DND-41 (cell line): ENCODE measurements at regions not wholly inside any gene's neighbourhood (a gene's known extent, or its start where the extent isn't known, plus 50 kb on each side); places are given as distances from the start of the nearest gene placed in this dataset.

Source experiments
- ATAC-seq: fragments of 200-7000 bp; cut with Tn5 transposase; 3 replicates; pipeline ENCODE4 v1.9.1; 2021; ENCODE audit warnings: low read depth; ENCODE audit not compliant: insufficient read depth
- DNase-seq: peaks from one replicate; pipeline ENCODE4 v3.0.0-alpha.2; 2020
- H2AFZ ChIP-seq: 2 replicates; pipeline ENCODE4 v1.6.0; 2012; ENCODE audit warnings: low read depth, low read length
- H3K27ac ChIP-seq: 2 replicates; pipeline ENCODE4 v1.5.1; 2012; ENCODE audit warnings: low read length, inconsistent platforms
- H3K27me3 ChIP-seq: fragments of 200-600 bp; sonication (generic); 2 replicates; pipeline ENCODE4 v1.6.0; 2012; ENCODE audit warnings: low read length, mild to moderate bottlenecking, inconsistent platforms; ENCODE audit not compliant: insufficient read depth, poor library complexity
- H3K36me3 ChIP-seq: 2 replicates; pipeline ENCODE4 v1.5.1; 2012; ENCODE audit warnings: low read length, inconsistent platforms; ENCODE audit not compliant: insufficient read depth
- H3K4me1 ChIP-seq: 2 replicates; pipeline ENCODE4 v1.5.1; 2012; ENCODE audit warnings: mild to moderate bottlenecking, low read length; ENCODE audit not compliant: insufficient read depth
- H3K4me2 ChIP-seq: 2 replicates; pipeline ENCODE4 v1.6.0; 2012; ENCODE audit warnings: mild to moderate bottlenecking, moderate library complexity, low read length, inconsistent platforms; ENCODE audit not compliant: insufficient read depth
- H3K4me3 ChIP-seq, 2 experiments: fragments of 200-600 bp in 1 of 2; shearing (Covaris generic) in 1 of 2; 2 replicates each; pipeline ENCODE4 v1.5.1; 2012 to 2016; ENCODE audit warnings: inconsistent platforms in 2 of 2, low read length in 2 of 2, mild to moderate bottlenecking in 2 of 2, low read depth in 1 of 2, moderate library complexity in 1 of 2
- H3K79me2 ChIP-seq: 2 replicates; pipeline ENCODE4 v1.6.0; 2012; ENCODE audit warnings: low read length, inconsistent platforms; ENCODE audit not compliant: insufficient read depth
- H3K9ac ChIP-seq: 2 replicates; pipeline ENCODE4 v1.6.0; 2012; ENCODE audit warnings: low read depth, mild to moderate bottlenecking, inconsistent platforms, low read length, moderate library complexity
- H3K9me3 ChIP-seq: 2 replicates; pipeline ENCODE4 v1.5.1; 2012; ENCODE audit warnings: low read length, moderate library complexity, mild to moderate bottlenecking, inconsistent platforms; ENCODE audit not compliant: insufficient read depth, severe bottlenecking
- H4K20me1 ChIP-seq: 2 replicates; pipeline ENCODE4 v1.6.0; 2012; ENCODE audit warnings: low read length; ENCODE audit not compliant: insufficient read depth
- EZH2 ChIP-seq: IDR thresholded peaks from 3 replicates; pipeline ENCODE4 v1.6.1; 2012; ENCODE audit warnings: borderline replicate concordance, low read depth, mild to moderate bottlenecking, moderate library complexity, low read length, inconsistent platforms; ENCODE audit not compliant: severe bottlenecking
- TF ChIP-seq, protein P1 (sequence below): IDR thresholded peaks from 2 replicates; pipeline ENCODE4 v1.5.1; 2012; ENCODE audit warnings: borderline replicate concordance, low read length, moderate library complexity, mild to moderate bottlenecking; ENCODE audit not compliant: poor library complexity, severe bottlenecking; ENCODE audit errors: extremely low read depth

DNA sequence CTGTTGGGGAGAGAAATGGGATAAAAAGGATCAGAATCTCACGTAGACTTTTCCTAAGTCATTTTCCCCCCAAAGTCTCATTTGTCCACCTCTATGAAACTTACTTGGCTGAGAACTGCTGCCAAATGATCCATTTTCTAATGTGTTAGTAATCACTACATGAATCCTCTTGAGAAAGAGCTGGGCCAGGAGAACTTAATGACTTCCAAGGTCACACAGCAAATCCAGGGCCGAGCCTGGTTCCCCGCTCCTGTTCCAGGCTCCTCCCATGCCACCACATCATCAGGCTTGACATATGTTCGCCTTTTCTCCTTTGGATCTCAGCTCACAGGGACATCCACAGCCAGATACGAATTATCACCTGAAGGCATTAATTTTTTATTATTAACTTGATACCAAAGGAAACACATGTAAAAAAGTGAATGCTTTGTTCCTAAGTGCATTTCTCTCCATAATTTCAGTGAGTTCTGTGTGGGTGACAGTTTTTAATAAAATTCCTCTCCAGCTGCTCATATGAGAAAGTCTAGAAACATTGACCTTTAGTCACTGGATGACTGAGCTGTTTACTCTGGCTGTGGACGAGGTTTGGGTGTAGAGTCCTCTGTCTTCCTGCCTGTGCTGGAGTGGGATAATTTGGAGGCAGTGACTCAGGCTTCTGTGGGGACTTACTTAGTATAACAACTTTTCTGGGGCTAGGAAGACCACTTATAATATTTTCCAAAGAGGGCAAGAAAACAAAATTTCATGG lies 276.3 kb downstream of the PAX1 start:
- H3K79me2 ChIP-seq = no peaks in the 10 kb centered on the region
- DNase-seq (no peak), ATAC-seq (no peak)
- H3K27ac ChIP-seq = no peak overlapping the region
- no peak overlapping the region for H2AFZ ChIP-seq
- H3K9me3 ChIP-seq = no peaks in the 10 kb centered on the region
- H3K4me2 ChIP-seq = no peak overlapping the region
- no peak overlapping the region for H3K9ac ChIP-seq
- H3K4me3 ChIP-seq = no peak overlapping the region
- H4K20me1 ChIP-seq = no peaks in the 10 kb centered on the region
- no peaks in the 10 kb centered on the region for H3K36me3 ChIP-seq
- H3K4me1 ChIP-seq = no peaks in the 10 kb centered on the region
- TF ChIP-seq, protein P1, sequence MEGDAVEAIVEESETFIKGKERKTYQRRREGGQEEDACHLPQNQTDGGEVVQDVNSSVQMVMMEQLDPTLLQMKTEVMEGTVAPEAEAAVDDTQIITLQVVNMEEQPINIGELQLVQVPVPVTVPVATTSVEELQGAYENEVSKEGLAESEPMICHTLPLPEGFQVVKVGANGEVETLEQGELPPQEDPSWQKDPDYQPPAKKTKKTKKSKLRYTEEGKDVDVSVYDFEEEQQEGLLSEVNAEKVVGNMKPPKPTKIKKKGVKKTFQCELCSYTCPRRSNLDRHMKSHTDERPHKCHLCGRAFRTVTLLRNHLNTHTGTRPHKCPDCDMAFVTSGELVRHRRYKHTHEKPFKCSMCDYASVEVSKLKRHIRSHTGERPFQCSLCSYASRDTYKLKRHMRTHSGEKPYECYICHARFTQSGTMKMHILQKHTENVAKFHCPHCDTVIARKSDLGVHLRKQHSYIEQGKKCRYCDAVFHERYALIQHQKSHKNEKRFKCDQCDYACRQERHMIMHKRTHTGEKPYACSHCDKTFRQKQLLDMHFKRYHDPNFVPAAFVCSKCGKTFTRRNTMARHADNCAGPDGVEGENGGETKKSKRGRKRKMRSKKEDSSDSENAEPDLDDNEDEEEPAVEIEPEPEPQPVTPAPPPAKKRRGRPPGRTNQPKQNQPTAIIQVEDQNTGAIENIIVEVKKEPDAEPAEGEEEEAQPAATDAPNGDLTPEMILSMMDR = no peak
- TF ChIP-seq EZH2 = no peak
- no peaks in the 10 kb centered on the region for H3K27me3 ChIP-seq

DNA sequence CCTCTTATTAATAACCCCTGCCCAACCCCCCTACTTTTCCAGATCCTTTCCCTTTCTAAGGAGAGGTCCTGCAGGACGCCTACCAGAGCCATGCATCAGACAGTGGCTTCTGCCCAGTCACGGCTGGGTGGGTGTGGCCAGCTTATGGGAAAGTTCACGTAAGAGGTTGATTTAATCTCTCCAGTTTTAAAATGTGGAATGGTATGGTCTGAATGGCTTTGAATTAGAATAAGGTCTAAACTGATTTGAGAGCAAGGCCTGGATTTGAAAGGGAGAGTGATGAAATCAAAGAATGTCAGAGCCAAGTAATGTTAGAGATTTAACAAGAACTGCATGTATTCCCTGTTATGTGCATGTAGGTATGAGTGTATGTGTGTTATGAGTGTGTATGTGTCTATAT lies 275.7 kb downstream of the PAX1 start:
- no peak overlapping the region for H3K4me2 ChIP-seq
- H3K36me3 ChIP-seq = no peaks in the 10 kb centered on the region

DNA sequence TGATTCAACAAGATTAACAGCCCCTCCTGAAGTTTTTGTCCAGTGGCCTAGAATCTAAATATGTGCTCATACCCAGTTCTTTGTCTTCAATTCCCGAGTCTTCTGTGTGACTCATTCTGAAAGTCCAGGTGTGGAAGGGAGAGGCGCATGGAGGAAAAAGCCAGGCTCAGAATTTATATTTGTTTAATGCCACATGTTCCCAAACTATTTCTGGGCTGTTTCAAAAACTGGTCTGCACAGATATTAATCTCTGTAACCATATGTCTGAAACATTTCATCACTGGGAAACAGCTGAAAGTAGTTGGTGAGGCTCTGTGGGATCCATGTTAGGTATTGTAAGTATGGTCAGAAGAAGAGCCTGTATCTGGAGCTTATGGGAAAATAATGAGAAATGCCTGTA lies 266.0 kb downstream of the PAX1 start:
- DNase-seq (no peak), ATAC-seq (no peak)
- no peak overlapping the region for H3K27ac ChIP-seq
- H4K20me1 ChIP-seq = no peaks in the 10 kb centered on the region
- H3K27me3 ChIP-seq = peaks cover 5% of the 10 kb centered on the region
- H3K4me1 ChIP-seq = no peaks in the 10 kb centered on the region
- no peaks in the 10 kb centered on the region for H3K36me3 ChIP-seq
- no peak overlapping the region for H3K4me2 ChIP-seq
- no peaks in the 10 kb centered on the region for H3K9me3 ChIP-seq
- TF ChIP-seq EZH2 = no peak
- TF ChIP-seq, protein P1 = no peak
- no peak overlapping the region for H3K4me3 ChIP-seq
- no peak overlapping the region for H2AFZ ChIP-seq
- H3K9ac ChIP-seq = no peak overlapping the region
- H3K79me2 ChIP-seq = no peaks in the 10 kb centered on the region

More for the DNA sequence above, 275.7 kb downstream of the PAX1 start:
- H3K79me2 ChIP-seq = no peaks in the 10 kb centered on the region
- no peaks in the 10 kb centered on the region for H4K20me1 ChIP-seq
- H3K9me3 ChIP-seq = no peaks in the 10 kb centered on the region
- H3K27ac ChIP-seq = no peak overlapping the region
- ATAC-seq = no peak
- TF ChIP-seq, protein P1 = no peak
- H3K9ac ChIP-seq = no peak overlapping the region
- no peaks in the 10 kb centered on the region for H3K4me1 ChIP-seq
- no peak for DNase-seq
- no peaks in the 10 kb centered on the region for H3K27me3 ChIP-seq
- H3K4me3 ChIP-seq = no peak overlapping the region
- H2AFZ ChIP-seq = no peak overlapping the region
